ENCODE measurements at regions not wholly inside any gene's neighbourhood (a gene's known extent, or its start where the extent isn't known, plus 50 kb on each side); places are given as distances from the start of the nearest gene placed in this dataset.

GRCh38 chr6:168217880-168218537 lies 101.6 kb downstream of the DACT2 start:
- Histone ChIP-seq H4K20me1 (ENCODE audit: insufficient read depth, low read depth, low read length) (no peaks in the 10 kb centered on the region), H3K36me3 (ENCODE audit: insufficient read depth, low read length) (no peaks in the 10 kb centered on the region), H3K27ac (ENCODE audit: low read length) (no peak overlapping the region), H3K4me2 (ENCODE audit: low read depth, low read length, poor library complexity, severe bottlenecking) (no peak overlapping the region), H3K79me2 (ENCODE audit: low read length) (no peaks in the 10 kb centered on the region), H3K27me3 (ENCODE audit: low read length) (no peaks in the 10 kb centered on the region), H3K4me1 (ENCODE audit: low read length) (no peaks in the 10 kb centered on the region), H2AFZ (ENCODE audit: low read length) (no peak overlapping the region), H3K9me3 (ENCODE audit: low read length) (no peaks in the 10 kb centered on the region), H3K9me2 (replicated peaks; ENCODE audit: insufficient read depth, low read length) (no peaks in the 10 kb centered on the region), H3K9ac (ENCODE audit: low read length) (no peak overlapping the region), H3K4me3 (ENCODE audit: low read length) (no peak overlapping the region)
- DNase-seq = no peak

GRCh38 chr6:168217216-168217879 lies 102.2 kb downstream of the DACT2 start:
- Histone ChIP-seq H3K79me2 (ENCODE audit: low read length) (no peaks in the 10 kb centered on the region), H3K27me3 (ENCODE audit: low read length) (no peaks in the 10 kb centered on the region), H3K4me3 (ENCODE audit: low read length) (no peak overlapping the region), H3K4me1 (ENCODE audit: low read length) (no peaks in the 10 kb centered on the region), H3K4me2 (ENCODE audit: low read depth, low read length, poor library complexity, severe bottlenecking) (no peak overlapping the region), H3K9ac (ENCODE audit: low read length) (no peak overlapping the region), H4K20me1 (ENCODE audit: insufficient read depth, low read depth, low read length) (no peaks in the 10 kb centered on the region), H3K9me2 (replicated peaks; ENCODE audit: insufficient read depth, low read length) (no peaks in the 10 kb centered on the region), H3K9me3 (ENCODE audit: low read length) (no peaks in the 10 kb centered on the region), H3K27ac (ENCODE audit: low read length) (no peak overlapping the region), H2AFZ (ENCODE audit: low read length) (no peak overlapping the region), H3K36me3 (ENCODE audit: insufficient read depth, low read length) (no peaks in the 10 kb centered on the region)
- no peak for DNase-seq

GRCh38 chr6:168216751-168217191 lies 102.8 kb downstream of the DACT2 start:
- H3K9me2 ChIP-seq (replicated peaks; ENCODE audit: insufficient read depth, low read length) = no peaks in the 10 kb centered on the region
- no peak overlapping the region for H2AFZ ChIP-seq (ENCODE audit: low read length)
- no peak for DNase-seq
- H3K9me3 ChIP-seq (ENCODE audit: low read length) = no peaks in the 10 kb centered on the region
- no peaks in the 10 kb centered on the region for H3K36me3 ChIP-seq (ENCODE audit: insufficient read depth, low read length)
- H4K20me1 ChIP-seq (ENCODE audit: insufficient read depth, low read depth, low read length) = no peaks in the 10 kb centered on the region
- H3K4me2 ChIP-seq (ENCODE audit: low read depth, low read length, poor library complexity, severe bottlenecking) = no peak overlapping the region
- no peak overlapping the region for H3K4me3 ChIP-seq (ENCODE audit: low read length)
- no peak overlapping the region for H3K27ac ChIP-seq (ENCODE audit: low read length)
- H3K4me1 ChIP-seq (ENCODE audit: low read length) = no peaks in the 10 kb centered on the region
- H3K9ac ChIP-seq (ENCODE audit: low read length) = no peak overlapping the region
- H3K27me3 ChIP-seq (ENCODE audit: low read length) = no peaks in the 10 kb centered on the region
- no peaks in the 10 kb centered on the region for H3K79me2 ChIP-seq (ENCODE audit: low read length)

DNA sequence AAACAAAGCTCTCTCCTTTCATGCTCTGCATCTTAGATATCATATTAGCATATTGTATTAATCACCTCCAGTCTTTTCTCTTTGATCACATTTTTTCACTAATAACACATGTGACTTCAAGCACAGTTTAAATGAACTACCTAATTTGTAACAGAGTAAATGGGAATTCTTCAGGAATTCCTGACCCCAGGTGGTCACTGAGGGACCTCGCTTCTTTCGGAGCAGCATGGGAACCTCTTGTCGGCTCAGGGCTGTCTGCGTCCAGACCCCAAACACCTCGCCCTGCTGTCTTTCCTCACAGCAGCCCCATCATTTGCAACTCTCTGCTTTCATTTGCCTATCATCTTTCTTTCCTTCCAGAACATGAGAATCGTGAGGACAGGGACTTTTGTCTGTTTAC lies 103.5 kb downstream of the DACT2 start:
- Histone ChIP-seq H3K27ac (ENCODE audit: low read length) (no peak overlapping the region), H3K9me3 (ENCODE audit: low read length) (no peaks in the 10 kb centered on the region), H3K9me2 (replicated peaks; ENCODE audit: insufficient read depth, low read length) (no peaks in the 10 kb centered on the region), H3K4me2 (ENCODE audit: low read depth, low read length, poor library complexity, severe bottlenecking) (no peak overlapping the region), H3K79me2 (ENCODE audit: low read length) (no peaks in the 10 kb centered on the region), H3K36me3 (ENCODE audit: insufficient read depth, low read length) (no peaks in the 10 kb centered on the region), H3K4me1 (ENCODE audit: low read length) (no peaks in the 10 kb centered on the region), H2AFZ (ENCODE audit: low read length) (no peak overlapping the region), H3K4me3 (ENCODE audit: low read length) (no peak overlapping the region), H3K27me3 (ENCODE audit: low read length) (no peaks in the 10 kb centered on the region), H3K9ac (ENCODE audit: low read length) (no peak overlapping the region), H4K20me1 (ENCODE audit: insufficient read depth, low read depth, low read length) (no peaks in the 10 kb centered on the region)
- no peak for DNase-seq

- no peaks in the 10 kb centered on the region for H3K79me2 ChIP-seq (ENCODE audit: low read length)
- H3K36me3 ChIP-seq (ENCODE audit: insufficient read depth, low read length) = no peaks in the 10 kb centered on the region
- H4K20me1 ChIP-seq (ENCODE audit: insufficient read depth, low read depth, low read length) = no peaks in the 10 kb centered on the region
- H3K4me1 ChIP-seq (ENCODE audit: low read length) = no peaks in the 10 kb centered on the region
- no peak overlapping the region for H2AFZ ChIP-seq (ENCODE audit: low read length)
- DNase-seq = no peak
- no peak overlapping the region for H3K4me3 ChIP-seq (ENCODE audit: low read length)
- H3K9me2 ChIP-seq (replicated peaks; ENCODE audit: insufficient read depth, low read length) = no peaks in the 10 kb centered on the region
- no peak overlapping the region for H3K4me2 ChIP-seq (ENCODE audit: low read depth, low read length, poor library complexity, severe bottlenecking)
- H3K27me3 ChIP-seq (ENCODE audit: low read length) = no peaks in the 10 kb centered on the region
- no peaks in the 10 kb centered on the region for H3K9me3 ChIP-seq (ENCODE audit: low read length)
- H3K9ac ChIP-seq (ENCODE audit: low read length) = no peak overlapping the region
- H3K27ac ChIP-seq (ENCODE audit: low read length) = no peak overlapping the region
These were observed 104.3 kb downstream of the DACT2 start for GRCh38 chr6:168215121-168215808.

- Histone ChIP-seq H3K9ac (ENCODE audit: low read length) (no peak overlapping the region), H3K9me3 (ENCODE audit: low read length) (no peaks in the 10 kb centered on the region)
These were observed 104.9 kb downstream of the DACT2 start for GRCh38 chr6:168214586-168215104.

DNA sequence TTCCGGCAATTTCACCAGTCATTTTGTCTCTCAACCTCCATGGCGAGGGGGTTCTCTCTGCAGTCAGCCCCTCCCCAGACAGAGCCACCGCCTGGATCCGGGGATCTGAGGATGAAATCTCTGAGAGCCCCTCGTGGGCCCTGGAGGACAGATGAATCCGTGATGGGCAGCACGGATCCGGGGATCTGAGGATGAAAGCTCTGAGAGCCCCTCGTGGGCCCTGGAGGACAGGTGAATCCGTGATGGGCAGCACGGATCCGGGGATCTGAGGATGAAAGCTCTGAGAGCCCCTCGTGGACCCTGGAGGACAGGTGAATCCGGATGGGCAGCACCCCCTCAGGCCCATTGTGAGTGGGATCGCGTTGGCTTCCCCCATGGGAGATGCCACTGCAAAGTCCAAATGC lies 106.5 kb downstream of the DACT2 start:
- no peak overlapping the region for H3K27ac ChIP-seq (ENCODE audit: low read length)
- H4K20me1 ChIP-seq (ENCODE audit: insufficient read depth, low read depth, low read length) = no peaks in the 10 kb centered on the region
- H3K4me3 ChIP-seq (ENCODE audit: low read length) = no peak overlapping the region
- no peaks in the 10 kb centered on the region for H3K36me3 ChIP-seq (ENCODE audit: insufficient read depth, low read length)
- no peaks in the 10 kb centered on the region for H3K9me2 ChIP-seq (replicated peaks; ENCODE audit: insufficient read depth, low read length)
- H3K9ac ChIP-seq (ENCODE audit: low read length) = no peak overlapping the region
- no peaks in the 10 kb centered on the region for H3K4me1 ChIP-seq (ENCODE audit: low read length)
- no peaks in the 10 kb centered on the region for H3K27me3 ChIP-seq (ENCODE audit: low read length)
- H3K79me2 ChIP-seq (ENCODE audit: low read length) = no peaks in the 10 kb centered on the region
- no peak overlapping the region for H2AFZ ChIP-seq (ENCODE audit: low read length)
- no peak for DNase-seq
- no peaks in the 10 kb centered on the region for H3K9me3 ChIP-seq (ENCODE audit: low read length)
- H3K4me2 ChIP-seq (ENCODE audit: low read depth, low read length, poor library complexity, severe bottlenecking) = no peak overlapping the region

More at GRCh38 chr6:168214586-168215104, 104.9 kb downstream of the DACT2 start:
- Histone ChIP-seq H3K27me3 (ENCODE audit: low read length) (no peaks in the 10 kb centered on the region), H2AFZ (ENCODE audit: low read length) (no peak overlapping the region), H3K27ac (ENCODE audit: low read length) (no peak overlapping the region), H3K4me3 (ENCODE audit: low read length) (no peak overlapping the region), H3K4me1 (ENCODE audit: low read length) (no peaks in the 10 kb centered on the region), H3K4me2 (ENCODE audit: low read depth, low read length, poor library complexity, severe bottlenecking) (no peak overlapping the region), H3K79me2 (ENCODE audit: low read length) (no peaks in the 10 kb centered on the region), H3K36me3 (ENCODE audit: insufficient read depth, low read length) (no peaks in the 10 kb centered on the region), H3K9me2 (replicated peaks; ENCODE audit: insufficient read depth, low read length) (no peaks in the 10 kb centered on the region), H4K20me1 (ENCODE audit: insufficient read depth, low read depth, low read length) (no peaks in the 10 kb centered on the region)
- no peak for DNase-seq

GRCh38 chr6:168212362-168212761 lies 107.2 kb downstream of the DACT2 start:
- no peak for DNase-seq
- Histone ChIP-seq H3K27ac (ENCODE audit: low read length) (no peak overlapping the region), H3K79me2 (ENCODE audit: low read length) (no peaks in the 10 kb centered on the region), H3K4me3 (ENCODE audit: low read length) (no peak overlapping the region), H3K4me2 (ENCODE audit: low read depth, low read length, poor library complexity, severe bottlenecking) (no peak overlapping the region), H3K9me3 (ENCODE audit: low read length) (no peaks in the 10 kb centered on the region), H2AFZ (ENCODE audit: low read length) (no peak overlapping the region), H3K9me2 (replicated peaks; ENCODE audit: insufficient read depth, low read length) (no peaks in the 10 kb centered on the region), H3K4me1 (ENCODE audit: low read length) (no peaks in the 10 kb centered on the region), H3K27me3 (ENCODE audit: low read length) (no peaks in the 10 kb centered on the region), H4K20me1 (ENCODE audit: insufficient read depth, low read depth, low read length) (no peaks in the 10 kb centered on the region), H3K9ac (ENCODE audit: low read length) (no peak overlapping the region), H3K36me3 (ENCODE audit: insufficient read depth, low read length) (no peaks in the 10 kb centered on the region)

Measured in Karpas-422 (cell line).